GM21367 (cell line): ENCODE measurements at regions not wholly inside any gene's neighbourhood (a gene's known extent, or its start where the extent isn't known, plus 50 kb on each side); places are given as distances from the start of the nearest gene placed in this dataset.
A peak's percentile ranks its signal among the peaks of the same experiment; 100 is the strongest.
"Not testable (repeated sequence)": the region's sequence is repeated elsewhere in the genome, so short reads cannot be mapped to it uniquely, and the experiment has no call there.

Source experiments
- ATAC-seq: cut with Tn5 transposase; IDR thresholded peaks from one replicate; pipeline ENCODE4 v1.9.1; 2021; ENCODE audit not compliant: unreplicated experiment

- no peak for ATAC-seq
Measured at GRCh38 chr11:29263971-29264682, 752.7 kb downstream of the KCNA4 start.

GRCh38 chr11:29261831-29262230, 755.0 kb downstream of the KCNA4 start:
- ATAC-seq = no peak

GRCh38 chr11:29260939-29261705, 755.7 kb downstream of the KCNA4 start:
- no peak for ATAC-seq

- ATAC-seq = no peak
Measured at GRCh38 chr11:29258411-29258810, 758.4 kb downstream of the KCNA4 start.

GRCh38 chr11:29256580-29256979, 760.2 kb downstream of the KCNA4 start:
- no peak for ATAC-seq

GRCh38 chr11:29255401-29255800, 761.4 kb downstream of the KCNA4 start:
- ATAC-seq = no peak

- peak; percentile 80 for ATAC-seq
Measured at GRCh38 chr11:29251738-29252137, 765.1 kb downstream of the KCNA4 start.

GRCh38 chr11:29249713-29250112, 767.1 kb downstream of the KCNA4 start:
- no peak for ATAC-seq

GRCh38 chr11:29244355-29244754, 772.5 kb downstream of the KCNA4 start:
- ATAC-seq = no peak

- ATAC-seq = no peak
Measured at GRCh38 chr11:29243616-29244015, 773.2 kb downstream of the KCNA4 start.

GRCh38 chr11:29231991-29232390, 784.8 kb downstream of the KCNA4 start:
- no peak for ATAC-seq

GRCh38 chr11:29231586-29231985, 785.2 kb downstream of the KCNA4 start:
- ATAC-seq = no peak

- ATAC-seq = no peak
Measured at GRCh38 chr11:29227811-29228210, 789.0 kb downstream of the KCNA4 start.

GRCh38 chr11:29224739-29225384, 792.0 kb downstream of the KCNA4 start:
- no peak for ATAC-seq

GRCh38 chr11:29219531-29219930, 797.3 kb downstream of the KCNA4 start:
- ATAC-seq = not testable (repeated sequence)

- ATAC-seq = no peak
Measured at GRCh38 chr11:29217901-29218300, 798.9 kb downstream of the KCNA4 start.

- no peak for ATAC-seq
Measured at GRCh38 chr11:29214833-29215232, 802.0 kb downstream of the KCNA4 start.

GRCh38 chr11:29211202-29211601, 805.6 kb downstream of the KCNA4 start:
- ATAC-seq = no peak

- no peak for ATAC-seq
Measured at GRCh38 chr11:29210426-29210825, 806.4 kb downstream of the KCNA4 start.

GRCh38 chr11:29208117-29208516, 808.7 kb downstream of the KCNA4 start:
- ATAC-seq = no peak

- ATAC-seq = no peak
Measured at GRCh38 chr11:29200791-29201562, 815.9 kb downstream of the KCNA4 start.
